GM06990 (cell line): ENCODE measurements at regions not wholly inside any gene's neighbourhood (a gene's known extent, or its start where the extent isn't known, plus 50 kb on each side); places are given as distances from the start of the nearest gene placed in this dataset.

Experiments used
- DNase-seq: peaks from one replicate; pipeline ENCODE4 v3.0.0-alpha.2; 2011; ENCODE audit not compliant: insufficient read length; ENCODE audit errors: extremely low read depth
- H3K27me3 ChIP-seq: replicated peaks from 2 replicates; pipeline ENCODE4 v1.6.0; 2011; ENCODE audit warnings: low read length; ENCODE audit not compliant: control insufficient read depth, insufficient read depth
- H3K36me3 ChIP-seq: 2 replicates; pipeline ENCODE4 v1.5.1; 2011; ENCODE audit warnings: low read length; ENCODE audit not compliant: control insufficient read depth, insufficient read depth
- H3K4me3 ChIP-seq: replicated peaks from 2 replicates; pipeline ENCODE4 v1.5.1; 2011; ENCODE audit warnings: low read depth, mild to moderate bottlenecking, control low read depth, low read length
- TF ChIP-seq, protein P1 (sequence below): IDR thresholded peaks from 2 replicates; pipeline ENCODE4 v1.5.1; 2011; ENCODE audit warnings: low read length, control low read depth, mild to moderate bottlenecking, inconsistent platforms; ENCODE audit not compliant: insufficient read depth, poor library complexity, severe bottlenecking

DNA sequence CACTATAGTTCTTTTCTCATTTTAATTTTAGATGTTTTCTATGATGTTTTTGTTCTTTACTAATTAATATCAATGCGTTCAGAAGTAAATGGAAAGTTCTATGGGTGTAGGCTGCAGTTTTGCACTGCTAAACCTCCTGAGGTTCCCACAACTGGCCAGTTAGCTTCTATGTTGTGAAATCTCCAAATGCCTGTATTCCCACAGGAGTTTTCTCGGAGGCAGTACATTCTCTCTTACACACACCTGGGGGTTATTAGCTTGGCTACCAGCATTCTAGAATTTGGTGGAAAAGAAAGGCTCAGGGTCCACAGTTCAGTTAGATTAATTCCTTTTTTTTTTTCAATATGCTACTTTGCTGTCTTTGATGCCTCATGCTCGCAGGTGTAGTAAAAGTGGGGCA, 216.9 kb upstream of the NRIP1 start:
- Histone ChIP-seq H3K27me3 (no peaks in the 10 kb centered on the region), H3K36me3 (no peaks in the 10 kb centered on the region), H3K4me3 (no peak overlapping the region)
- DNase-seq, result no peak
- TF ChIP-seq, protein P1, sequence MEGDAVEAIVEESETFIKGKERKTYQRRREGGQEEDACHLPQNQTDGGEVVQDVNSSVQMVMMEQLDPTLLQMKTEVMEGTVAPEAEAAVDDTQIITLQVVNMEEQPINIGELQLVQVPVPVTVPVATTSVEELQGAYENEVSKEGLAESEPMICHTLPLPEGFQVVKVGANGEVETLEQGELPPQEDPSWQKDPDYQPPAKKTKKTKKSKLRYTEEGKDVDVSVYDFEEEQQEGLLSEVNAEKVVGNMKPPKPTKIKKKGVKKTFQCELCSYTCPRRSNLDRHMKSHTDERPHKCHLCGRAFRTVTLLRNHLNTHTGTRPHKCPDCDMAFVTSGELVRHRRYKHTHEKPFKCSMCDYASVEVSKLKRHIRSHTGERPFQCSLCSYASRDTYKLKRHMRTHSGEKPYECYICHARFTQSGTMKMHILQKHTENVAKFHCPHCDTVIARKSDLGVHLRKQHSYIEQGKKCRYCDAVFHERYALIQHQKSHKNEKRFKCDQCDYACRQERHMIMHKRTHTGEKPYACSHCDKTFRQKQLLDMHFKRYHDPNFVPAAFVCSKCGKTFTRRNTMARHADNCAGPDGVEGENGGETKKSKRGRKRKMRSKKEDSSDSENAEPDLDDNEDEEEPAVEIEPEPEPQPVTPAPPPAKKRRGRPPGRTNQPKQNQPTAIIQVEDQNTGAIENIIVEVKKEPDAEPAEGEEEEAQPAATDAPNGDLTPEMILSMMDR, result no peak

DNA sequence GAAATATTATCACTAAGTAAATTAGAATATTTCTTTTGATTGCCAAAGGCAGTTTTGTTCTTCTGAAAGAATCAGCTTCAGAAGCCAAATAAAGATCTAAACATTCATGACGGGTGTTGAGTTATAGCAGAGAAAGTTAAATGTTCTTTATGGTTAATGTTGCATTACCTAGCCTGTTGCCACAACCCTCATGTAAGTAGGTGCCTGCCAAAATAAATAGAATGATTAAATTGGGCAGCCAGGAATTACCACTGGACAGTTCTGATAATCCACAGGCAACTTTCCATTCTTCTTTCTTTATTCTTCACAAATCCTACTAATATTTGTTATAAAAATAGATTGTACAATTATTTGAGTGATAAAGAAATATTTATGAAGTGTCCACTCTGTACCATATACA, 217.9 kb upstream of the NRIP1 start:
- DNase-seq, result no peak

DNA sequence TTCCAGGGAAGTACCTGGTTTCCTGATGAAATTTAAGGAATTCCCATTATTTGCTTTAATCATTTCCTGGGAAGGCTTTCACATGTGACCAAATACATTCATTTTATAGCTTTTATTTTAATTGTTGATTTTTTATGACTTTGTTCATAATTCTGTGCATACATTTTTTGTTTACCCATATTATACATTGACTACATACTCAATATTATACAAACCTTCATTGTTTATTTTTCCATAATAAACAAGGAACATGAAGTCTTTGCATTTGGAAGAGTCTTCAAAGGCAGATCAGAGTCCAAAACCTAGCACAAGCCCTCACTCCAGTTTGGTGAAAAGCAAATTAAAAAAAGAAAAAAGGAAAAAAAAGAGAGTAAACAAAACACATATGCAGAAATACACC, 218.3 kb upstream of the NRIP1 start:
- DNase-seq, result no peak
- Histone ChIP-seq H3K27me3 (no peaks in the 10 kb centered on the region), H3K4me3 (no peak overlapping the region), H3K36me3 (no peaks in the 10 kb centered on the region)
- TF ChIP-seq, protein P1, result no peak

More for the DNA sequence above, 217.9 kb upstream of the NRIP1 start:
- TF ChIP-seq, protein P1, result no peak
- H3K36me3 ChIP-seq, result no peaks in the 10 kb centered on the region
- H3K27me3 ChIP-seq, result no peaks in the 10 kb centered on the region
- no peak overlapping the region for H3K4me3 ChIP-seq

- Histone ChIP-seq H3K27me3 (no peaks in the 10 kb centered on the region), H3K4me3 (no peak overlapping the region), H3K36me3 (no peaks in the 10 kb centered on the region)
- DNase-seq, result no peak
- TF ChIP-seq, protein P1, result no peak
Measured at GRCh38 chr21:15283789-15284188, 219.0 kb upstream of the NRIP1 start.

DNA sequence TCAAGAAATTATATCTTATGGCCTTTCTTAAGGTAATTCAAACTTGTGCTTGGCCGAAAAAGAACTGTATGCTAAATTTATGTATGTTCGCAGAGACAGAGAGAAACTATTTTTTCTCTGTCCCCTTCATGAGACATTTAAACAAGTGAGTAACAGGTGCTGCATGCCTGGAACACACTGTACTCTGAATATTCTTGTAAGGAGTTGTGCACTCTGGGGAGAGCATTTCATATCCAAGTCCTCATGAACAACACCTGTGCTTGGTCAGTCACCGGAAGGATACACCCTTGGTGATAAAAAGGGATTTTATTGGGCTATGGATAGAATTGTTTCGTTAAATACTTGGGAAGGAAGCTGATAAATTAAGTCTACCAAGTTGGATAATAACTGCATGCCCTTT, 220.8 kb upstream of the NRIP1 start:
- Histone ChIP-seq H3K36me3 (no peaks in the 10 kb centered on the region), H3K27me3 (no peaks in the 10 kb centered on the region), H3K4me3 (no peak overlapping the region)
- no peak for DNase-seq
- TF ChIP-seq, protein P1, result no peak

DNA sequence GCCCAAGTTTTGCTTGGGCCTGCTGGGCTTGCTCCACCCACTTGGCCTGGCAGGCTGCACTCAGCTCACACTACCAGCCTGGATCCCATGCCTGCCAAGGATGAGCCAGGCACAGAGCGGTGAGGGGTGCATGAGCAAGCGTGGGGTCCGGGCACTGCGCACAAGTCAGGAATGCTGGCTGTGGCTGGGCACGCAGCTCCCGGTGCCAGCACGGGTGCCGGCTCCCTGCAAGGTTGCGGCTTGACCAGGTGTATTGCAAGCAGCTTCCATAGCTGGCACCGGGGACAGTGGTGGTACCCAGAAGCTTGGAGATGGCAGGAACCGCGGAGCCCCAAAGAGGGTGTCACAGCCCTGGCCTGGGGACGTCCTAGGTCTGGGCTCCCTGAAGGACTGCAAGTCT, 224.4 kb upstream of the NRIP1 start:
- Histone ChIP-seq H3K27me3 (no peaks in the 10 kb centered on the region), H3K36me3 (no peaks in the 10 kb centered on the region), H3K4me3 (no peak overlapping the region)
- TF ChIP-seq, protein P1, result no peak
- no peak for DNase-seq
